ENCODE measurements at regions not wholly inside any gene's neighbourhood (a gene's known extent, or its start where the extent isn't known, plus 50 kb on each side); places are given as distances from the start of the nearest gene placed in this dataset.

GRCh38 chr20:39347626-39348025 lies 385.5 kb downstream of the DHX35 start:
- DNase-seq (ENCODE audit: low spot score), result no peak
- in situ Hi-C loops (cut with MboI; ENCODE audit: low sequenced_read_pairs, unreplicated experiment), result no loop called here
- TF ChIP-seq, protein P1, sequence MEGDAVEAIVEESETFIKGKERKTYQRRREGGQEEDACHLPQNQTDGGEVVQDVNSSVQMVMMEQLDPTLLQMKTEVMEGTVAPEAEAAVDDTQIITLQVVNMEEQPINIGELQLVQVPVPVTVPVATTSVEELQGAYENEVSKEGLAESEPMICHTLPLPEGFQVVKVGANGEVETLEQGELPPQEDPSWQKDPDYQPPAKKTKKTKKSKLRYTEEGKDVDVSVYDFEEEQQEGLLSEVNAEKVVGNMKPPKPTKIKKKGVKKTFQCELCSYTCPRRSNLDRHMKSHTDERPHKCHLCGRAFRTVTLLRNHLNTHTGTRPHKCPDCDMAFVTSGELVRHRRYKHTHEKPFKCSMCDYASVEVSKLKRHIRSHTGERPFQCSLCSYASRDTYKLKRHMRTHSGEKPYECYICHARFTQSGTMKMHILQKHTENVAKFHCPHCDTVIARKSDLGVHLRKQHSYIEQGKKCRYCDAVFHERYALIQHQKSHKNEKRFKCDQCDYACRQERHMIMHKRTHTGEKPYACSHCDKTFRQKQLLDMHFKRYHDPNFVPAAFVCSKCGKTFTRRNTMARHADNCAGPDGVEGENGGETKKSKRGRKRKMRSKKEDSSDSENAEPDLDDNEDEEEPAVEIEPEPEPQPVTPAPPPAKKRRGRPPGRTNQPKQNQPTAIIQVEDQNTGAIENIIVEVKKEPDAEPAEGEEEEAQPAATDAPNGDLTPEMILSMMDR (IDR thresholded peaks at IDR 0.05; ENCODE audit: borderline replicate concordance, control extremely low read depth, extremely low read depth, insufficient read depth, missing control alignments), result no peak

DNA sequence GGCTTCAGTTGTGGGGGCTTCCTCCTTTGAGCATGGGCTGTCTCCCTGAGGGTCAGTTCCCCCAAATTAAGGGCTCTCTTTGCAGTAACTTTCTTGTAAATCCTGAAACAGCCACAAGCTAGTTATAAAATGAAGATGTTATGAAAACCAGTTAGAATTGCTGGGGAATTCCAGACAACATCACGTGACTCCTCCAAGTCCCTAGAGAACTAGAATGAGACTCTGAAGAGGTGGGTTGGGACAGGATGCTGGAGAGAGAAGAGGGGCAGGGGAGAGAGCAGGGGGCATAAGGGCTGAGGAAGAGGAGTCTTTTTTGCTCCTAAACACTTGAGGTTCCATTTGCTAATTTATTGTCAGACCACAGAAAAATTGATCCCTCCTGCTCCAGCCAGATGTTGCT lies 380.3 kb downstream of the DHX35 start:
- TF ChIP-seq, protein P1 (IDR thresholded peaks at IDR 0.05; ENCODE audit: borderline replicate concordance, control extremely low read depth, extremely low read depth, insufficient read depth, missing control alignments), result no peak
- DNase-seq (ENCODE audit: low spot score), result peak; percentile 3

DNA sequence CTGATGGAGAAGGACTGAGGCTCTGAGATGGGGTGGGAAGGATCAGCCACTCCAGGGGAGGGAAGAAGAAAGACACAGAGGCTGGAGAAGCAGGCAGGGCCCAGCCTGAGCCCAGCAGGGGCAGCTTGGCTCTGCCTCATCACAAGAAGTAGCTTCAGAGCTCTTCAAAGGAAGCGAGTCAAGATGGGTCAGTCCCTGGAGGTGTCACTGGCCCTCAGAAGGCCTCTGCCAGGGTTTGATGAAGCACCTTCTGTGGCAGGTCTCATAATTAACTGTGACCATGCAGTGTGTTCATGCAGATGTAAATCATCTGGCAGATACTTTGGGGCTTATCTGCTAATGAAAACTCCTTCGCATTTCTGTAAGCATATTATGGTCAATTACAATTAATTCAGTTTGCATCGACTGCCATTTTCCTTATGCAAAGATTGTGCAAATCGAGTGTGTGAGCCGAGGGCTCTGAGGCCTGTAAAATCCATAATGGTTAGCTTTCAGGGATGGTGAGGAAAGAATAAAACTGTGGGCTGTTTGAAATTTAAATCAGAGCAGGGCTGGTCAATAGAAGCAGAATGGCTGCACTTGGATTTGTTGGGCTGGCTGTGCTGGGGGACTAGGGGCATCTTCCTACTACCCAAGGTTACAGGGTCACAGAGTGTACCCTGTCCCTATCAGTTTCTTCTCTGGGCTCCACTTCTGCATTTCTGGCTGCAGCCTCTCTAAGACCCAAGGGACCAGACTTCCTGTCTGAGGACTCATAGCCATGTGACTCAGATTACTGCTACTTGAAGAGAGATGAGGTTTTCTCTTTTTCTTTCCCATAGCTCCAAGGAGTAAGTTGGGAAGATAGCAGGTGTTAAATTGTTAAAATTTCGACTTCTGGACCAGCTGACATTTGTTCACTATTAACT lies 376.6 kb downstream of the DHX35 start:
- DNase-seq (ENCODE audit: low spot score), result peak; percentile 20
- in situ Hi-C loops (cut with MboI; ENCODE audit: low sequenced_read_pairs, unreplicated experiment), result no loop called here

More for the DNA sequence above, 380.3 kb downstream of the DHX35 start:
- in situ Hi-C loops (cut with MboI; ENCODE audit: low sequenced_read_pairs, unreplicated experiment), result no loop called here

GRCh38 chr20:39333211-39333610 lies 371.1 kb downstream of the DHX35 start:
- TF ChIP-seq, protein P1 (IDR thresholded peaks at IDR 0.05; ENCODE audit: borderline replicate concordance, control extremely low read depth, extremely low read depth, insufficient read depth, missing control alignments), result no peak
- DNase-seq (ENCODE audit: low spot score), result no peak
- in situ Hi-C loops (cut with MboI; ENCODE audit: low sequenced_read_pairs, unreplicated experiment), result no loop called here

More for the DNA sequence above, 376.6 kb downstream of the DHX35 start:
- TF ChIP-seq, protein P1 (IDR thresholded peaks at IDR 0.05; ENCODE audit: borderline replicate concordance, control extremely low read depth, extremely low read depth, insufficient read depth, missing control alignments), result no peak

GRCh38 chr20:39328347-39328746 lies 366.2 kb downstream of the DHX35 start:
- in situ Hi-C loops (cut with MboI; ENCODE audit: low sequenced_read_pairs, unreplicated experiment), result no loop called here
- TF ChIP-seq, protein P1 (IDR thresholded peaks at IDR 0.05; ENCODE audit: borderline replicate concordance, control extremely low read depth, extremely low read depth, insufficient read depth, missing control alignments), result no peak

DNA sequence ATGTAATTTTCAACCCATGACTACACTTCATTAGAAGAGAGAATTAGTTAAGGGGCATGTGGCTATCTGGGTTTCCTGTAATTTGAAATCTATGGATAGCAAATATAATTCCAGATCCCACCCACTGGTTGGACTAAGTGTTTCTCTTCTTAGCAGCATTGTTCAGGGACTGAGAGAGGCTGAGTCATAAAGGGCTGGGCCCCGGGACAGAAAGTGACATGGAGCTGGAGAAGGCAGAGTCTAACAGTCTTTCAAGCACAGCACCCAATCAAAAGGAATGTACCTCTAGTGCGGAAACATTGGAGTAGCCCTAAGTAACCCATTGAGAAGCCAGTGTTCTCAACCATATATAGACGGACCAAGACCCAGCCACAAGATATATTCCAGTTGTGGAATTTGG lies 363.9 kb downstream of the DHX35 start:
- TF ChIP-seq, protein P1 (IDR thresholded peaks at IDR 0.05; ENCODE audit: borderline replicate concordance, control extremely low read depth, extremely low read depth, insufficient read depth, missing control alignments), result no peak
- DNase-seq (ENCODE audit: low spot score), result no peak
- in situ Hi-C loops (cut with MboI; ENCODE audit: low sequenced_read_pairs, unreplicated experiment), result no loop called here

More at GRCh38 chr20:39328347-39328746, 366.2 kb downstream of the DHX35 start:
- no peak for DNase-seq (ENCODE audit: low spot score)
